PC-9 (cell line): ENCODE measurements at regions not wholly inside any gene's neighbourhood (a gene's known extent, or its start where the extent isn't known, plus 50 kb on each side); places are given as distances from the start of the nearest gene placed in this dataset.

Experiments used
- BruUV-seq: library from RNA; stranded (reverse); fragments of 400-500 nt; replicated peaks from 2 replicates; lab custom pipeline; 2021; lab: Mats Ljungman, UMichigan
- CTCF ChIA-PET: fragments of 300-600 bp; sonication (Branson Sonifier 250); formaldehyde crosslinking; loops from one replicate; lab custom pipeline; 2022; ENCODE audit warnings: antibody characterized with exemption; lab: Charles Lee
- POLR2A ChIA-PET: fragments of 300-600 bp; sonication (Branson Sonifier 250); formaldehyde crosslinking; loops from one replicate; lab custom pipeline; 2022; ENCODE audit warnings: antibody characterized with exemption; ENCODE audit not compliant: unreplicated experiment; lab: Charles Lee
- DNase-seq, 2 experiments: peaks; one replicate each; pipeline versions ENCODE4 v3.0.0 to v3.0.0-alpha.2; 2015 to 2022; ENCODE audit warnings: mixed read lengths in 1 of 2
- H2AFZ ChIP-seq: fragments of 200-600 bp; sonication (generic); 2 replicates; pipeline ENCODE4 v1.8.1; 2017; ENCODE audit warnings: antibody characterized with exemption
- H3F3A ChIP-seq: fragments of 200-600 bp; sonication (generic); 2 replicates; pipeline ENCODE4 v1.8.1; 2017; ENCODE audit warnings: antibody characterized with exemption, mild to moderate bottlenecking, low read depth; ENCODE audit not compliant: insufficient read depth
- H3K27ac ChIP-seq: fragments of 200-600 bp; sonication (generic); 2 replicates; pipeline ENCODE4 v1.6.1; 2016; ENCODE audit warnings: mixed run types
- H3K27me3 ChIP-seq: fragments of 200-600 bp; sonication (generic); 2 replicates; pipeline ENCODE4 v1.6.1; 2016; ENCODE audit warnings: low read depth, mixed run types; ENCODE audit not compliant: insufficient read depth
- H3K36me3 ChIP-seq: fragments of 200-600 bp; sonication (generic); 2 replicates; pipeline ENCODE4 v1.6.1; 2016; ENCODE audit warnings: low read depth, mixed run types
- H3K4me1 ChIP-seq: fragments of 200-600 bp; sonication (generic); replicated peaks from 2 replicates; pipeline ENCODE4 v1.6.1; 2016; ENCODE audit warnings: mixed run types; ENCODE audit not compliant: insufficient read depth
- H3K4me2 ChIP-seq: fragments of 200-600 bp; sonication (generic); 2 replicates; pipeline ENCODE4 v1.6.1; 2017; ENCODE audit warnings: mixed run types
- H3K4me3 ChIP-seq: fragments of 200-600 bp; sonication (generic); 2 replicates; pipeline ENCODE4 v1.6.1; 2016; ENCODE audit warnings: mixed run types
- H3K79me2 ChIP-seq: fragments of 200-600 bp; sonication (generic); 2 replicates; pipeline ENCODE4 v1.6.1; 2017; ENCODE audit warnings: low read depth, mixed run types
- H3K9me2 ChIP-seq: fragments of 200-600 bp; sonication (generic); 2 replicates; pipeline ENCODE4 v1.8.1; 2017; ENCODE audit warnings: mild to moderate bottlenecking; ENCODE audit not compliant: insufficient read depth
- H3K9me3 ChIP-seq: fragments of 200-600 bp; sonication (generic); 2 replicates; pipeline ENCODE4 v1.8.1; 2016; ENCODE audit warnings: low read depth; ENCODE audit not compliant: insufficient read depth
- H4K20me1 ChIP-seq: fragments of 200-600 bp; sonication (generic); 2 replicates; pipeline ENCODE4 v1.8.1; 2017; ENCODE audit not compliant: insufficient read depth
- CTCF ChIP-seq: fragments of 200-600 bp; sonication (generic); conservative IDR thresholded peaks from 2 replicates; pipeline ENCODE4 v1.6.1; 2017; ENCODE audit warnings: mixed run types, antibody characterized with exemption, mild to moderate bottlenecking, moderate library complexity
- EZH2 ChIP-seq: fragments of 200-600 bp; sonication (generic); IDR thresholded peaks from 2 replicates; pipeline ENCODE4 v1.8.0; 2017; ENCODE audit warnings: antibody characterized with exemption, low read depth
- intact Hi-C: fragments of 100-400 bp; cut with micrococcal nuclease; formaldehyde crosslinking; loops from one replicate; pipeline ENCODE4 v1.10.0; 2022; ENCODE audit not compliant: unreplicated experiment

DNA sequence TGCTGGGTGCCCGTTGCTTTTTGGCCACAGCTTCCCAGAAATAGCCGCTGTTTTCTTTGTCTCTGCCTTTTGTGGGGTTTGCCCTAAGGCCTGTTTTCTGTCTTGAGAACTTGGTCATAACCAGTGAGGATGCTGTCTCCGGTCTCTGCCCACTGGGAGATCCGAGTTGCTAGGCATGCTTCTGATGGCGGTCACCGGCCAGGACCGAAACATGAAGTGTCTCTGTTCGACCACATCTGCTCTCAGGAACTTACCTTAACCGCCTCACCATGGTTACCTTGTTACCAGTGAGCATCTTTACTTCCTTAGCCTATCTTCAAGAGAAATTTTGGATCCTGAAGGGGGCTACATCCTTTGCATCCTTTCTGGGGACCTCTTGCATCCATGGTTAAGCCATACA is 91.9 kb downstream of the RTP5 start:
- no peak for DNase-seq
- H3K9me3 ChIP-seq = no peaks in the 10 kb centered on the region
- POLR2A ChIA-PET = no interaction called here
- no peak overlapping the region for H3K4me3 ChIP-seq
- intact Hi-C loops = no loop called here
- BruUV-seq = no TSS peak
- no peaks in the 10 kb centered on the region for H3K9me2 ChIP-seq
- H3K4me1 ChIP-seq = peaks cover 12% of the 10 kb centered on the region; the same call in 1 of the 2 replicates
- H3K27me3 ChIP-seq = peaks cover 82% of the 10 kb centered on the region
- no peak overlapping the region for H2AFZ ChIP-seq
- H3K27ac ChIP-seq = no peak overlapping the region
- TF ChIP-seq EZH2 = no peak
- TF ChIP-seq CTCF = no peak
- no peaks in the 10 kb centered on the region for H3K36me3 ChIP-seq
- CTCF ChIA-PET = no interaction called here
- H3K79me2 ChIP-seq = no peaks in the 10 kb centered on the region
- no peak overlapping the region for H3K4me2 ChIP-seq
- H3F3A ChIP-seq = no peaks in the 10 kb centered on the region
- no peaks in the 10 kb centered on the region for H4K20me1 ChIP-seq

DNA sequence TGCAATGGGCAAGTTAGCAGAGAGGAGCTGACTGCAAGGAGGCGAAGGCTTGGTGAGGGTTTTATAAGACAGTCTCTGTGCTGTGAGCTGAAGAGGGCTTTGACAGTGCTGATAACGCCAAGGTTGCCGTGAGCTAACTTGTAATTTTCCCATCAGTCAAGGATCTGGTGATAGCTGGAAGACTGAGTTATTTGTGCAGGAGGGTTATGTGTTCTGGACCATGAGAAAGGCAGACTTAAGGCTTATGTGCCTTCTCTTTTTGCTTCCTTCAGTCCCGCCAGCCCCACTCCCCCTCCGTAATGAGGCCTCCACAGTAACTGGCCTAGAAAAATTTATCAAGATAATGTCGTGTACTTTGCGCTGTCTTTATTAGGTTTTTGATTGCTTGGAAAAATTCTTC is 94.6 kb downstream of the RTP5 start:
- peaks cover 63% of the 10 kb centered on the region for H3K27me3 ChIP-seq
- no peaks in the 10 kb centered on the region for H3K79me2 ChIP-seq
- ChIA-PET CTCF (interaction anchor here (0.7 to 0.8 kb wide), 2 partner anchors 11 to 35 kb away, joined by 5 to 9 read pairs; no protein-coding TSS in a partner anchor), POLR2A (no interaction called here)
- no peaks in the 10 kb centered on the region for H3K36me3 ChIP-seq
- H3K27ac ChIP-seq = no peak overlapping the region
- H3K4me1 ChIP-seq = peaks cover 12% of the 10 kb centered on the region; the same call in 1 of the 2 replicates
- H4K20me1 ChIP-seq = no peaks in the 10 kb centered on the region
- no peak overlapping the region for H2AFZ ChIP-seq
- TF ChIP-seq CTCF (no peak), EZH2 (no peak)
- no peak overlapping the region for H3K4me2 ChIP-seq
- DNase-seq = no peak
- no peaks in the 10 kb centered on the region for H3K9me2 ChIP-seq
- intact Hi-C loops = no loop called here
- no peaks in the 10 kb centered on the region for H3K9me3 ChIP-seq
- no peak overlapping the region for H3K4me3 ChIP-seq
- H3F3A ChIP-seq = no peaks in the 10 kb centered on the region
- BruUV-seq = no TSS peak

DNA sequence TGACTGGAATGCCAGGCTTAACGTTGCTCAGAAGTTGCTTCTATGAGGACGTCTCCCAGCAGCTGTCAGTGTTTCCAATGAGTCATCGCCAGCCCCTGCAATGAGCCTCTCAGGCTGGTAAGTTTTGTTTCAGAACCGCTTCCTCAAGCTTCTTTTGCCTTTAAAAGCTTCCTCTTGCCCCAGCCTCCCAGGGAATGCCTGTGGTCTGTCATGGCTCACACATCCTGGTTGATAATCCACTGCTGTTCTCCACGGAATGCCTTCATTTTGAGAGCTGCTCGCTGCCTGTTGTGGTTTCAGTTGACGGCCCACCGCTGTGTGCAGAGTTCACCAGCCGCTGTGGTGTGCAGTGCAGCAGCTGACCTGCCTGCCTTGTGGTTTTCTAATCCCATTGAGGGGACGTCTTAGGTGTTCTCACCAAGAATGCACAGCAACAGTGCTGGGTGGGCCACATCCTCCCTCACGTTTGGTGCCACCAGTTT is 96.4 kb downstream of the RTP5 start:
- Histone ChIP-seq H2AFZ (no peak overlapping the region), H3K4me1 (peaks cover 12% of the 10 kb centered on the region; the same call in 1 of the 2 replicates), H3K4me2 (peak overlapping the region; percentile 45), H3K4me3 (no peak overlapping the region; the same call in 1 of the 2 replicates), H3F3A (no peaks in the 10 kb centered on the region), H3K27me3 (peaks cover 52% of the 10 kb centered on the region), H3K27ac (no peak overlapping the region), H4K20me1 (no peaks in the 10 kb centered on the region), H3K9me3 (no peaks in the 10 kb centered on the region), H3K9me2 (no peaks in the 10 kb centered on the region), H3K36me3 (no peaks in the 10 kb centered on the region), H3K79me2 (no peaks in the 10 kb centered on the region)
- TF ChIP-seq CTCF = no peak
- TF ChIP-seq EZH2 = no peak
- DNase-seq = peak; percentile 82 to 88
- ChIA-PET POLR2A (interaction anchor here (0.6 kb wide), 1 partner anchor 29 kb away, joined by 3 read pairs; no protein-coding TSS in a partner anchor), CTCF (no interaction called here)
- intact Hi-C loops = loop anchor here (5.0 kb wide), 1 partner anchor 111 kb away; no protein-coding TSS in a partner anchor
- BruUV-seq = no TSS peak
